NCI-H2081 (cell line): ENCODE measurements at regions not wholly inside any gene's neighbourhood (a gene's known extent, or its start where the extent isn't known, plus 50 kb on each side); places are given as distances from the start of the nearest gene placed in this dataset.
"Not testable (repeated sequence)": the region's sequence is repeated elsewhere in the genome, so short reads cannot be mapped to it uniquely, and the experiment has no call there.

Experiments
- DNase-seq, 2 experiments: peaks; one replicate each; lab custom pipeline; 2025; lab: John Stamatoyannopoulos, UW

DNA sequence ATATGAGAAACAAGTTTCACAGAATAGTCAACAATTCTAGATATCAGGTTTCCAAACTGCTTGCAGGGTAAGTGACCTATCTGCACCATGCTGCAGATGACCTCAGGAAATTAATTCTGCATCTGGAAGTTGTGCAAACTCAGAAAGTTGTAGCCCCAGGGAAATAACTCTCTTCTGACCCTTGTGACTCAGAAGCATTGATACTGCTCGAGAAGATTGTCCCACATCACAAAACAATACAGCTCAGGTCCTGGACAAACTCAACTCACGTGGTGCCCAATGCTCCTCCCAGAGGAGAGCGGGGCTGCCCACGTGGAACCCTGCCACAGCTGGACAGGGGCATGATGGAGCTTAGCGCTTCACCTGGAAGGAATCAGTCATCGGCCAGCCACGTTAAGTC, 221.9 kb upstream of the LRRC61 start:
- not testable (repeated sequence) for DNase-seq

DNA sequence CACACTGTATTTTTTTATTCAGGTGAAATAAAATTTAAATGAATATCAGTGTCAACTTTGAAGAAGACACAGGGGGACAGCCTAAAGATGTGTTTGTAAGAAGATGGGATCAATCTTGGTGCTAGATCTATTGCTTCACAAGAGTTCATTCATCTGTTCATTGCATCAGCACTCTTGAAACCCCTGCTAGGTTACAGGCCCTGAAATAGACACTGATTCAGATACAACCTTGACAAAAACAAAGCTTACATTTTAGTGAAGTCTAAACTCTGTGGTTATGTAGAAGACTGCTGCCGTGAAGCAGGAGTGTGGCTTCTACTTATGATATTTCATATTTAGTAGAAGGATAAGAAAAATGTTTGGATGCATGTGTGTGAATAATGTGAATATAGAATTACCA, 215.9 kb upstream of the LRRC61 start:
- DNase-seq: not testable (repeated sequence)

GRCh38 chr7:150110375-150110820, 212.8 kb upstream of the LRRC61 start:
- DNase-seq: peak in 1 of 2 experiments; percentile 1

- DNase-seq: not testable (repeated sequence)
These were observed 212.3 kb upstream of the LRRC61 start for GRCh38 chr7:150110882-150111281.

GRCh38 chr7:150111373-150112139, 211.6 kb upstream of the LRRC61 start:
- not testable (repeated sequence) for DNase-seq

DNA sequence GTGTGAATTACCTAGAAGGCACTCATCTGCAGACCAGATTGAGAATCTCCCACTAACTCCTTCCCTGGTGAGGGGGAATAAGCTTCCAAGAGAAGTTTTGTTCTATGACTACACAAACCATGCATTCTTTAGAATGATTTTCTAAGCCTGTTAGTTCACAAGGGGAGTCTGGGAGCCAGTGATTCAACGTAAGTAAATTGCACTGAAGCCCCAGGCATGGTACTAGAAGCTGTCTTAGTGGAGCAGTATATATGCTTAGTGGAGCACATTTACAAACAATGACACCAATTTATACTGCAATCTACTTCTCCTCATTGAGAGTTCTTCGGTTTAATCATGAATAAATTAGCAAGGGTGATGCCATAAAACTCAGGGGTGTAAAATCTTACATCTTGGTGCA, 209.9 kb upstream of the LRRC61 start:
- not testable (repeated sequence) for DNase-seq

- not testable (repeated sequence) for DNase-seq
These were observed 208.6 kb upstream of the LRRC61 start for GRCh38 chr7:150114591-150114990.

- not testable (repeated sequence) for DNase-seq
These were observed 203.2 kb upstream of the LRRC61 start for GRCh38 chr7:150119966-150120365.

GRCh38 chr7:150125831-150126230, 197.3 kb upstream of the LRRC61 start:
- not testable (repeated sequence) for DNase-seq

DNA sequence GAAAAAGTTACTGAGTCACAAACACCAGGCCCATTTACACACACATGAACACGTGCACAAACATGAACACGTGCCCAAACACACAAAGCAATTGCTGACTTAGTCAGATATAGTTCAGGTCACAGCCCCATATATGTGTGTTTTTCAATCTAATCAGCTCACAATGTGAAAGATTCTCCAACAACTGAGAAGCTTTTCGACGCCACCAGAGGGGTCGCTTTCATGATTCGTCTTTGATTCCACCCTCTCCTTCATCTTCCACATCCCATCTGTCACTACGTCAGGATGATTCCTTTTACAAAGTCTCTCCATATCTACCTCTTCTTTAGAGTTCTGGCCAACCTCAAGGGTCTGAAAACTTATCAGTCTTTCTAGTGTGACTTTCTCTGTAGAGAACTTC, 188.7 kb upstream of the LRRC61 start:
- DNase-seq: not testable (repeated sequence)

- not testable (repeated sequence) for DNase-seq
These were observed 187.4 kb upstream of the LRRC61 start for GRCh38 chr7:150135620-150136190.

GRCh38 chr7:150139840-150140239, 183.3 kb upstream of the LRRC61 start:
- not testable (repeated sequence) for DNase-seq

DNA sequence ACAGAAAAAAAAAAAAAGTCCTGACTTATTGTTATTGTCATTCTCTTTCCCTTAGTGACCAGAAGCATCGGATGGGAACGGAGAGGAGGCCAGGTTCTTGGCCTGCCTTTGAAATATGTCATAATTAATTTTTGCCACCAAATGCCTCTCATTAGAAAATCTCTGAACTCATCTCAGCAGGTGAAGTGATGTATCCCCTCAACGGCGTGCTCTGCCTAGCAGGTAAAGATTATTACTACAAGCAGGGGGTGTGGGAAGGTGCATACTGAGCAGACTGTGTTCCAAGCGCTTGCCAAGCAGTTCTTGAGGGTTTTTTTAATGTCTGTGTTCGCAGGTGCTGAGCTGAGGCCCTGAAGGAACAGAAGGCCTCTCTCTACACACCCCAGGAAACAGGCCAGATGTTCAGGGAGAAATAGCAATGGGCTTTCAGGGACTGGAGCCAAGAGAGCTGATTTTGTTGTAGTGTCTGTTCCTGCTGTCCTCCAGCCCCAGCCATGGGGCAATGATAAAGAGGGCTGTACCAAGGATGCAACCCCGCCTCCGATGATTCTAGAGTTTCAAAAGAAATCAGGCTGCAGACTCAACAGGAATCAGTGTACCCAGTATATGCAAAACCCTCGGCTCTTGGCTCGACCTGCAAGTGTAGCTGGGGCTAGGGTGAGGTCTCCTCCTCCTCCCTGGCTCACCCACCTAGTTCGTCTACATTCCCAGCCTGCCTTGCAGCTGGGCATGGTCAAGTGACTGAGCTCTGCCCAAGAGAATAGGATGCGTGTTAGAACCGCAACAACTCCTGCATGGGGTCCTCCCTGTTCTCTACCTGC, 181.4 kb upstream of the LRRC61 start:
- not testable (repeated sequence) for DNase-seq

DNA sequence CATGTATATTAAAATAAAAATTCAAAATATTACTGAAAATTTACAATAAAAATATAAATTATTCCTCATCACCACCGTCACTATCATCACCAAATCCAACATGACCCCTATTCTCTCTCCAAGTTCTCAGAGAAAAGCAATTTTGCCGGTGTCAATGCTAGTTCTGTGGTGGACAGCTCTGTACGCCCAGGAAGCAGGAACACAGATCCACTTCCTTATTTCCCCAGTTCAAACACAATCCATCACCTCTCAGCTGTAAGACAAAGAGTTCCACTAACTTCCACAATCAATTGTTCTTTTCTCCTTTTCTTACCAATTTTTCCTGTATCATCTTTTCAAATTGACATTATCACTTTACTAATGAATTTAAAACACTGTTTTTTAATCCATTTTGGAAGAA, 177.0 kb upstream of the LRRC61 start:
- DNase-seq: not testable (repeated sequence)

- not testable (repeated sequence) for DNase-seq
These were observed 175.6 kb upstream of the LRRC61 start for GRCh38 chr7:150147524-150147923.

- DNase-seq: not testable (repeated sequence)
These were observed 167.1 kb upstream of the LRRC61 start for GRCh38 chr7:150156015-150156414.

DNA sequence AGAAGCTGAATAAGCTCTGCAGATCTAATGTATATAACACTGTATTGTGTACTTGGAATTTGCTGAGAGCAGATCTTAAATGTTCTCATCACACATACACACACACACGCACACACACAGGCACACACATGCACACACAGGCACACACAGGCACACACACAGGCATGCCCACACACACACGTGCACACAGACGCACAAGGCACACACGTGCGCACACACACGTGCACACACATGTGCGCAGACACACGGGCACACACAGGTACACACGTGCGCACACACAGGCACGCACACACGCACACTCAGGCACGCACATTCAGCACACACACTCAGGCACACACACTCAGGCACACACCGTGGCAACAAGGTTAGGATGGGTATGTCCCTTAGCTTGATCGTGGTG, 164.5 kb upstream of the LRRC61 start:
- not testable (repeated sequence) for DNase-seq

DNA sequence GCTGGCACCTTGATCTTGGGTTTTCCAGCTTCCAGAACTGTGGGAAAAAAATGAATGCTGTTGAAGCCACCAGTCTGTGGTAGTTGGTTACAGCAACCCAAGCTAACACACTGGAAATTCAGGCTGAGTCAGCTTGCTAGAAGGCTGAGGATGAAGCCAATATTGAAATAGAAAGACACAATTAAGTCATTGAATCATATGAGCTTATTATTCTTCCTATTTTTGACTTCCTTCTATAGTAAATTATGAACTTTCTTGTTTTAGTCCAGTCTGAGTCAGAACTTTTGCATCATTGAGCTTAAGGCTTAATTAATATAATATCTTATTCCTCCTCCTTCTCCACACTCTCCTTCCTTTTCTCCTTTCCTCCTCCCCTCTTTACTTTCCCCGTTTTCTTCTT, 153.6 kb upstream of the LRRC61 start:
- not testable (repeated sequence) for DNase-seq

DNA sequence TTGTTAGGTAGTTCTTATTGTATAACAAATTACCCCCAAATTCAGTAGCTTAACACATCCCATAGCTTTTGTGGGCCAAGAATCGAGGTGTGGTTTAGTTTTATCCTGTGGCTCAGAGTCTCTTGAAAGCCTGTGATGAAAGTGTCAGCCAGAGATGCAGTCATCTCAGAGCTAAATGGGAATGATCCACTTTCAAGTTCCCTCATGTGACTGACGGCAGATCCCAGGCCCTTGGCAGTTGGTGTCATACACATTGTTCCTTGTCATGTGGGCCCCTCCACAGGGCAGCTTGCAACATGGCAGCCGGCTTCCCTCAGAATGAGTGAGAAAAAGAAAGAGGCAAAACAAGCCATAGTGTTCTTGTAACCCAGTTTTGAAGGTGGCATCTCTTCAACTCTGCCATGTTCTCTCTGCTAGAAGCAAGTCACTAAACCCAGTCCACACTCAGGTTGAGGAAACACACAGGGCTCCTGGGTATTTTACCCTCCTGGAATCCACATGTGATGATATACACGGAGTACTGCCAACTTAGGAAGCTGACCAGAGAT, 153.1 kb upstream of the LRRC61 start:
- not testable (repeated sequence) for DNase-seq

DNA sequence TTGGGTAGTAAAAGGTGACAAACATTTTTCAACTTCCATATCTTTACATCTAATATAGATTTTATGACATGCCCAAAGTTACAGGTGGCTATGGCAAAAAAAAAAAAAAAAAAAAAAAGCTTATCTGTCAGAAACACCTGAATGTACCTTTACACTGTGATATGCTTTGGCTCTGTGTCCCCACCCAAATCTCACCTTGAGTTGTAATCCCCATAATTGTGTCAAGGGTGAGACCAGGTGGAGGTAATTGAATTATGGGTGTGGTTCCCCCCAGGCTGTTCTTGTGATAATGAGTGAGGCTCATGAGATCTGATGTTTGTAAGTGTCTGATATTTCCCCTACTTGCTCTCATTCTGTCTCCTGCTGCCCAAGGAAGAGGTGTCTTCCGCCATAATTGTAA, 139.6 kb upstream of the LRRC61 start:
- DNase-seq: not testable (repeated sequence)

DNA sequence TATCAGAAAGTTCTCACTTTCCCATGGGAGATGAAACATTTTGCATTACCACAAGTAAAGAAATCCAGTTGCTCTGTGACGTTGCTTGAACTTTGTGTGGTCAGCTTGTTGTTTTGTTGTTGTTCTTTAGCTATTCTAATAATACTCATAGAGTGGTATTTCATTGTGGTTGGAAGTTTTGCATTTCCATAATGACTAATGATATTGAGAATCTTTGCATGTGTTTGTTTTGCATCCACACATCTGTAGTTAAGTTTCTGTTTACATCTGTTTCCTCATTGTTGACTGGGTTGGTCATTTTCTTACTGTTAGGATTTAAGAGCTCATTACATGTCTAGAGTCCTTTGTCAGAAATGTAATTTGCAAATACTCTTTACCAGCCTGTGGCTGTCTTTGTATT, 133.2 kb upstream of the LRRC61 start:
- not testable (repeated sequence) for DNase-seq

DNA sequence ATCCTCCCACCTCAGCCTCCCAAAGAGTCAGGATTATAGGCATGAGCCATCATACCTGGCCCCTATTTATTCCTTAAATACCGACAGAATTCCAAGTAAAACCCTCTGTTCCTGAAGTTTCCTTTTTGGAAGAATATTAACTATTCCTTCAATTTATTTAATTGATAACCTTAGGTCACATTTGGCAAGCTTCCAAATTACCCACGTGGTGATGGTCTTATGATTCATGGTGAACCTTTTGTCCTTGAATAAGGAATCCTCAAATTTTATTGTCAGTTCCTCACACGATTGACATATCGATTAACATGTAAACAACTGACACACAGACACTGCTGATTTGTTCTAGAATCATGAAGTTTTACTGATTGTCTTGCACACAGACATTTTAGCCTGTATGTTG, 130.6 kb upstream of the LRRC61 start:
- not testable (repeated sequence) for DNase-seq
